ENCODE measurements at regions not wholly inside any gene's neighbourhood (a gene's known extent, or its start where the extent isn't known, plus 50 kb on each side); places are given as distances from the start of the nearest gene placed in this dataset.

DNA sequence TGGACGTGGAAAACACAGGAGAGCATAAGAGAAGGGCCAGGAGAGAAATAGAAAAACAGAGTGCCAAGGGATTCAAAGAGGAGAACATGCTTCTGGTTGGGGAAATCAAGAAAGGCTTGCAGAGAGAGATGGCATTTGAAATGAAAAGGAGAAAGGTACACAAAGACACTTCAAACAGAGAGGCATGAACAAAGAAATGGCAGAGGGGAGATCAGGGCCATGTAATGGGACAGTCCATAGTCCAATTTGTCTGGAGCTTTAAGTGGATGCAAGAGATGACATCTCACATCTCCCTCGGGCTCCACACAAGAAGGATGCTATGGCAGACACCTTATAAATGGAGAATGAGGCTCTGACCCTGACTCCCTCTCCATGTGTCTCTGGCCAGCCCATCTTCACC, 331.1 kb downstream of the MLLT3 start:
- DNase-seq (ENCODE audit: low spot score): no peak

DNA sequence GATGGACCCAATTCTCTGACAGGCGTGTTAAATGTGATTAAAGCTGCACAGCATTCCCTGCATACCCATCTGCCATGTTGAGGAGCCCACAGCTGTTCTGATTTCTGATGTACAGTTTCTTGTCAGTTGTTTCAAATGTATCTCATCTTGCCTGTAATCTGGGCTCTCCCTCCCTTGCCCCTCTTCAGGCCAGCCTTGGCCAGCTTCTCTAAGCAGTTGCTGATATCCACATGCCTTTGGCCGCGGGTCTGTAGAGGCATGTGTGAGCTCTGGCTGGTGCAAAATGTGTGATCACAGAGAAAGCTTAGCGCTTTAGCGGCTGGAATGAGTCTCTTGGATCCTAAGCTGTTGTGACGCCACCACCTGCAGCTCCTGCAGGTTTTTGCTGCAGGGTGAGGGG, 332.0 kb downstream of the MLLT3 start:
- DNase-seq (ENCODE audit: low spot score): no peak

DNA sequence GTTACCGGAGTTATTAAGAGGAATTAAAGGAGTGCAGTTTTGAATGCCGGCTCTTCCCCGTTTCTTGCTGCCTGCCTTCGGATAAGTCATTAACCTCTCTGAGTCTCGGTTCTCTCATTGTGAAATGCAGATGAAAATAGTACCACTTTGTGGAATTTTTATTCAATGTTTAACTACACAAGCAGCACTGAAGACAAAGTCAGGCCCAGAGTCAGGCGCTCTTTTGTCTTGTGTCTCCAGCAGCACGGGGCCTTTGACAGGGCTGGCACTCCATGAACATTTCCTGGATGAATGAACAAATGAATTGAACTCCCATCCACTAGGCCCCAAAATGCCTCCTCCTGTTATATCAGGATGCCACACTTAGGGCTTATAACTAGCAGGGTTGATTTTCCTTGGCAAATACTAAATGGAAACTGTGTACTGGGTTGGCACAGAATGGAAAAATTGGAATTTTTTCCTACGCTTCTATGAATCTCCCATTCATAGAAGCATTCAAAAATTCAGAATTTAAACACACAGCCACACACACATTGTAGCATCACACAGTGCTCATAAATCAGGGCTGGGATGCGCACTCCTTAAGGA, 332.8 kb downstream of the MLLT3 start:
- no peak for DNase-seq (ENCODE audit: low spot score)

DNA sequence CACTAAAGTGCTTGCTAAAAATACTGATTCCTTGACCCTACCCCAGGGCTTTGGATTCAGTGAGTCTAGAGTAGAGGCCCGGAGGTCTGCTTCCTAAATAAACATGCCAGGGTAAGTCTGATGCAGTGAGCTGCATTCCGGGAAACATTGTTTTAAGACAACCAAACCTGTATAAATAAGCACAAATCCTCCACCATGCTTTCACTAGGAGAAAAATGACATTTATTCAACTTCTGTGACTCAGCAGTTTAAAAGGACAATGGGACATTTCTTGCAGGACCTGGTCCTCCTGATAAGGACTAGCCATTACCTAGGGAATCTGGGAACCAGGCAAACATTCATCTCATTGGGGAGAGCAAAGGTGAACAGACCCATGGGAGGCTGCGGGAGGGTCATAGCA, 335.3 kb downstream of the MLLT3 start:
- no peak for DNase-seq (ENCODE audit: low spot score)

DNA sequence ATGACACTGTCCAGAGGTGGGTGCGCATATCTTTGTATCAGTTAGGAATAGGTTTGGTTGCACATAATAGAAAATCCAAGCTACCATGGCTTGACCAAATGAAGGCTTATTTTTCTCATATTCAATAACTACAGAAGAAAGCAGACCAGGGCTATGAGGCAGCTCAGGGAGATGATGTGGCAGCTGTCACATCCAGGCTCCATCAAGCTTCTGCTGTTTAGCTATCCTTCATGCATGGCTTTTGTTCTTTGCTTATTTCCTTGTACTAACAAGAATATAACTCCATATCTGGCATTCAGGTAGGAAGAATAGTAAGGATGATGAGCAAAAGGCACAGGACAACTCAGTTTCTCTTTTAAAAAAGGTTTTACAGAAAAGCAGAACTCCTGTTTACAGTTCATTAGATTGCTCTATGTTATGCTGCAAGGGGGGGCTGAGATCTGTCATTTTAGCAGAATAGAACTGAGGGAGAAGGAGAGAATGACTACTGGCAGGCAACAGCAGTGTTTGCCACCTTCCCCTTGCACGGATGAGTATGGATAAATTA, 336.1 kb downstream of the MLLT3 start:
- DNase-seq (ENCODE audit: low spot score): no peak

DNA sequence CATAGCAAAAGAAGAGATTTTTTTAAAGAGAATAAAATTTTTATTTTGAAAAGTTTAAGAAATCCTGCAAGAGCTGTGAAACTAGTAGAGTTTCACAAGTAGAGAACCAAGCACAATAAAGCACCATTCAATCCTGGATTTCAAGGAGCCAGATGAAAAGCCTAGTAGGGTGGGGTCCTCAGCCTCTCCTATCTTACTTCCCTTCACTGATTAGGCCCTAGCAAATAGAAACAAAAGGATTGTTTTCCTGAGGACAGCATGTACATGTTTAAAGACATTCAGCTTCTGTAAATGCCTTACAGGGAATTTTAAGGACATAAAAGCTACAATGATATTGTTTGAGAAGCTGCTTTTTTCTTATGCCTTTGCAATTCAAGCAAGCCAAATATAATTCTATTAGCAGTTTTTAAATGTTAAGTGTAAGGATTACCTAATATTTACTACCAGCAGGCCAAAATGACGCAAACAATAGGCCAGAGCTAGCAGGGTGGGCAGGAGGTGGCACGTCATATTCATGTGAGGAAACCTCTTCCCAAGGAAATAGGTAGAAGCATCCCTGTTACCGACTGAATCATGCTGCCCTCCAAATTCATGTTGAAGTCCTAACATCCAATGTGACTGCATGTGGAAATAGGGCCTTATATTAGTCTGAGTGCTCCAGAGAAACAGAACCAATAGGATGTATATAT, 337.6 kb downstream of the MLLT3 start:
- DNase-seq (ENCODE audit: low spot score): no peak

DNA sequence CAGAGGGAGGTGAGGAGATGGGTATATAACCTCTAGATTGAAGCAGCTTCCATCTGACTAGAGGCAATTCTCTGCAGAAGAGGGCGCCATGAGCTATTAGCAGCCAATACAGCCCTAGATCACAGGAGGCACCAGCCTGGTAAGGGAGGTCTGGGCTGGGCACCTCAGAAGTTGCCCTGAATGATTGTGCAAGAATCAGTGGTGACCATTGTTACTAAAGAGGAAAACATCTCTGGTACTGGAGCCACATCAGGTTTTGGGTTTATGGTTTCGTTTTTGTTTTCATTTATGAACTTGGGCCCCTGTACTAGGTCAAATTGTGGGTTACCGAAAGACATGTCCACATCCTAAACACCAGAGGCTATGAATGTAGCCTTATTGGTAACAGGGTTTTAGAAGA, 342.0 kb downstream of the MLLT3 start:
- DNase-seq (ENCODE audit: low spot score): no peak

DNA sequence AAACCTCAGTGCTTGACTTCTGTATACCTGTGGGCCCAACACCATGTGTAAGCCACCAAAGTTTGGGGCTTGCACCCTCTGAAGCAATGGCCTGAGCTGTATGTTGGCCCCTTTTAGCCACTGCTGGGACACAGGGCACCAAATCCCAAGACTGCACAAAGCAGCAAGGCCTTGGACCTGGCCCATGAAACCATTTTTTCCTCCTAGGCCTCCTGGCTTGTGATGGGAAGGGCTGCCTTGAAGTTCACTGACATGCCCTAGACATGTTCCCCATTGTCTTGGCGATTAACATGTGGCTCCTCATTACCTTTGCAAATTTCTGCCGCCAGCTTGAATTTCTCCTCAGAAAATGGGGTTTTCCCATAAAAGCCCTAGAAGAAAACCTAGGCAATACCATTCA, 345.5 kb downstream of the MLLT3 start:
- DNase-seq (ENCODE audit: low spot score): no peak

DNA sequence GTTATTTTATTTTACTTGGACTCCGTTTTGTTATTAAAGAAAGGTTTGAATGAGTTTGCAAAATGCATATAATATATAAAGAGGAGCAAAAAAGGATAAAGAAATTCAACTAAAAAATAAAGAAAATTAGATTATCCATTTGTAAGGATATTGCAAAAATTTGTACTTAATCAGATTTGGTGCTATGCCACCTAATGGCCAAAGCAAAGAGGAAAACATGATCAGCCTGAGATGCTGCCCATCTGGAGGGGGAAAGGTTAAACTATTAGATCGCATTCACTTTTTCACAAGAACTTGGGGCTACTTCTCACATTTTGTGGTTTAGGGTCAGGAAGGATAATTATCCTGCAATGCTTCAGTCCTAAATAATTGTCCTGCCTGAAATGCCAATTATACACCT, 350.6 kb downstream of the MLLT3 start:
- no peak for DNase-seq (ENCODE audit: low spot score)

DNA sequence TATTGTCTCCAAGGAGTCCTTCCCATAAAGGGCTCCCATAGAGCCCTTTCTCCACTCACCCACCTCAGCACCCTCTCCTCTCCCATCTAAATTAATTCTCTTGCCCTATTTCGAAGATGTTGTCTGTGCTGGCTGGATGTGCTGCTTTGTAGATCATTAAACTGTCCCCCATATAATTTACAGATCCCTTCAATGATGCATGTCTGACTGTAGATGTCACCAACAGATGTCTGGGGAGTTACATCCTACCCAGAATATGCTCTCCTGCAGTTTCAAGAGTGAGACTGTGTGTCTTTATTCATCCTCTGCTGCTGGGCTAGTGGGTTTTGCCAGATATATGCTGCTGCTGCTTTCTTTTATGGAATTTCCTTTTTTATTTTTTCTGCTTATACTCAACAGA, 351.2 kb downstream of the MLLT3 start:
- DNase-seq (ENCODE audit: low spot score): no peak

DNA sequence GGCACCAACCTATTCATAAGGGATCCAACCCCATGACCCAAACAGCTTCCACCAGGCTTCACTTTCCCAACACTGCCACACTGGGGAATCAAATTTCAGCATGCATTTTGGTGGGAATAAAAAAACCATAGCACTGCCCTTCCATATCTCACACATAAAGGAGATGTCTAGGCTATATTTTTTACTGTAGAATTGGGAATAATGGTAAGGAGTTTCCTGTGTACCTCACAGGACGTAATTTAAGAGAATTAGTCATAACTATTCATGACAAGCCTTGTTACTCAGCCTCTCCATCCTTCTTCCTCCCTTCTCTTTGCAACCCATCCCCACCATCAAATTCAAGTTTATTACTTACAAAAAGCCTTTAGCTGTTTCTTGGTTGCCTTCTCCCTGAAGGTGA, 352.1 kb downstream of the MLLT3 start:
- DNase-seq (ENCODE audit: low spot score): peak; percentile 23

DNA sequence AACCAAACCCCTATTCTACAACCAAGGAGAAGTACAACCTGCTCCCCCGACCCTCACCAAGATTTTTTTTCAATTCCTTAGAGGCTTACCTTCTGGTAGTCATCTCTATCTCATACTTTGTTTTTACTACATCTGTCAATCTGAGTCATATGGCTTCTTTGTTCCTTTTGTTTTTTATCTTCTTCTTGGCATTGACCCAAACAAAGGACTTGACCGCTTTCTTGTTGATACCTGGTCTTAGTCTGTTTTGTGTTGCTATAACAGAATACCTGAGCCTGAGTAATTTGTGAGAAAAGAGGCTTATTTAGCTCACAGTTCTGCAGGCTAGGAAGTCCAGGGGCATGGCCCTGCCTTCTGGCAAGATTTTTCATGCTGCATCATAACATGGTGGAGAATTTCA, 352.7 kb downstream of the MLLT3 start:
- no peak for DNase-seq (ENCODE audit: low spot score)

DNA sequence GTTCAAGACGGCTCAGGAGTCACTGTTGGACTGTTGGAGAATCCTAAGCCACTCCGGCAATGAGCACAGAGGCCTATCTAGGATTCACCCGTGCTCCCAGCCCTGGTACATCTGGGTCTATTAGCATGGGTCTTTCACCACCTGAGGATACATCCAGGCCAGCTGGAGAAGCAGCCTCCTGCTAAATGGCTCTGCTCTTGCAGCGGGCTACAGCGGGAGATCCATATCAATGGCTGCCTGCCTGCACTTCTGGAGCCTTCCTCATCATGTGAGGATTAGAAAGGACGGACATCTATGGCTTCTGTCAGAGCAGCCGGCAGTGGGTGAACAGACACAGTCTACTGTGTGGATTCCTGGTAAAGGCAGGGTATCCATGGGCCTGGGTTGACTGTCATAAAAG, 357.4 kb downstream of the MLLT3 start:
- no peak for DNase-seq (ENCODE audit: low spot score)

DNA sequence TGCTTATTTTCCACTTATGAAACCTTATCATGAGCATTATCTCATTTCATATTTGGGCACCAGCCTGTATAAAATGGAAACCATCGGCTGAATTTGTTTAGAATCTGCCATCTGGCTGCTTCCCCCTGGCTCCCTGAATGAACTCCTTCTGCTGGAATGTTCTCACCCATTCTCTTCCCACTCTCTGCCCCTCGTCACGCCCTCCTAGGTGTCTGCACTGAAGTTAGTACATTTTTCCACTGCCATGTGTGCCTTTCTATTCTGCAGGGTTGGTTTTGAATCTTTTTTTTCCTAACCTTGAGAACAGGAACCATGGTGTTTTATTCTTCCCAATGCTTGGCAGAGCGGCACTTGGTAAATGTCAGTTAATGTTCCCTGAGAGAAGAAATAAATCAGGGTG, 359.7 kb downstream of the MLLT3 start:
- DNase-seq (ENCODE audit: low spot score): no peak

DNA sequence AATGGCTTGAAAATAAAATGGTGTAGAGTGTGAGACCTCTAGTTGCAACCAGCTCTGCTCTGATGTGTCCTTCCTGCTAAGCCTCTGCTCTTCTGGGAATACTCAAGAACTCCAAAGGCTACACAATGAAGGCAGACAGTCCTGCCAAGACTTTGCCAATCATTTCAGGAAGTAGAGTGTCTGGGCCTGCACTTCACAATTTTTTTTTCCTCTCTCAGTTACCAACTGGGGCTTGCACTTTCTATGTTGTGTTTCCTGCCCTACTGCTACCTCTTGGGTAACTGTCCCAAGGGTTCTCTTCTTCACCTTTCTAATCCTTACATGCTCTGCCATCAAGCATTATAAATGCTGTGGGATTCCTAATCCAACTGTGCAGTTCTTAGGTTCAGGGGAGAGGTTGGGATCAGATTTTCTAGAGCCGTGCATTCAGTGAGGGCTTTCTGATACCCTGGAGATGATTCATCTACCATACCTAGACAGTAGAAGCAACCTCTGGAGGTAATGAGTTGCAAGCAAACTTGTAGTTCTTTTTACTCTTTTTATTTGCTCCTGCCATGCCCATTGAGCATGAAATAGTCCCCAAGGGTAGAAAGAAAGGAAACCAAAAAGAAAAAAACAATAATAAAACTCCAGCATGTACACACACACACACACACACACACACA, 365.9 kb downstream of the MLLT3 start:
- no peak for DNase-seq (ENCODE audit: low spot score)

DNA sequence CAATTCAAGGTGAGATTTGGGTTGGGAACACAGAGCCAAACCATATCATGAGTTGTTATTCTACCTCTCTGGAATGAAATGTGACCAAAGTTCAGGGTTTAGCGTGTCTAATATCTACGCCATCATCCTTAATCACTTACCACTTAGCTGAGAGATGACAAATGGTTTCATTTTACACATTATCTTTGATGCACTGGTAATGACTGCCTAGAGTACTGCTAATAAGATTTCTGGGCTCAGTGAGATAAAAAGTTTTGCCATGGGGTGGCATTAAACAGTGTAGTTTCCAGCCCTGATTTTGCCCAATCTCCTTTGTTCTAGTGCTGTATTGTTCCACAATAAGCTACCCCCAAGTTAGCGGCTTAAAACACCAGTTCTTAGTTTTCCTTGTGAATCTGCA, 367.2 kb downstream of the MLLT3 start:
- DNase-seq (ENCODE audit: low spot score): no peak

DNA sequence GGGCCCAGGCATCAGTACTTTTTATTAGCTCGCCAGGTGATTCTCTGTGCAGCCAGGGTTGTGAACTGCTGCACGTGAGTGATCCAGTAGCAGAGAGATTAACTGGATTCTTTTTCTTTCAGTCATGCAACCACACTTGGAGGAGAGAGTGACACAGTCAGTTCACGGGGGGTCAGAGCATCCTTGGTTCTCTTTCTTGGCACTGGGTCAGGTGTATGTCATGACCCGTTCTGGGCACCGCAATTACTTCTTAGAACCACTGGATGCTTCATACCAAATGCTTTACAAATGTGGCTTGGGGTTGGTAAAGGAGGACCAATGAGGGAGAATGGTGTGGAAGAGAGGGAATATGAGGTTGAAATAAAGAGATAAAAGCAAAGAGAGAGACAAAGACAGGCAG, 368.7 kb downstream of the MLLT3 start:
- DNase-seq (ENCODE audit: low spot score): no peak

DNA sequence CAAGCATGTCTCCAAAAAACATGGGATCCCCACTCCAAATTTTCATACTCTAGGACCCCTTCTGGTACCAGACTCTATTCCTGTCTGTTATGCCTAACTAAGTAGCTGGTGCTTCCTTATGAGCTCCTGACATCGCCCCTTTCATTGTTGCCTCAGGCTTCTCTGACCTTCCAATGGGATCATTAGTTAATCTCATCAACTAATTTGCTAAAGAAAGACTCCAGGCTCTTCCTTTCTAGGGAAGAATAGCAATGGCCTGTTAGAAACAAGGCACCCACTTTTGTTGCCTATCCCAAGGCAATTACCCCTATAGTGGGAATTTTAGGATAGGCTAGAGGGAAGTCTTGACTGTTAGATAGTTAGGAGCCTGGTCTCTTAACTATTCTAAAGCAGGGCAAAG, 369.5 kb downstream of the MLLT3 start:
- no peak for DNase-seq (ENCODE audit: low spot score)

DNA sequence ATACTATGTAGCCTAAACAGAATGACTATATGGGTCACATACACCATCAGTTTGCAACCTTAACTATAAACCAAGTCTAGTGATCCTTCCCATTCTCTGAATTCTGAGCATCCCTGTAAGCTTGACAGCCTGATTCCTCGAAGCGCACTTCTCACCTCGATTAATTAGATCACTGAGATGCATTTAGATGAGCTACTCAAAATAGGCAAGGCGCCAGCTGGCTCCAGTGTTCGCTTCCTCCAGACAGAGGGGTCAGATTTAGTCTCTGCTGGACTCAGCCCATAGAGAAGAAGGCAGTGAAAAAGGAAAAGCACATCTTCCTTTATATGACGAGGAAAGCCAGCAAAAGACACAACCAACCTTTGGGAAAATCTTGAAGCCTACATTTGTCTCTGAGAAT, 371.5 kb downstream of the MLLT3 start:
- DNase-seq (ENCODE audit: low spot score): no peak

DNA sequence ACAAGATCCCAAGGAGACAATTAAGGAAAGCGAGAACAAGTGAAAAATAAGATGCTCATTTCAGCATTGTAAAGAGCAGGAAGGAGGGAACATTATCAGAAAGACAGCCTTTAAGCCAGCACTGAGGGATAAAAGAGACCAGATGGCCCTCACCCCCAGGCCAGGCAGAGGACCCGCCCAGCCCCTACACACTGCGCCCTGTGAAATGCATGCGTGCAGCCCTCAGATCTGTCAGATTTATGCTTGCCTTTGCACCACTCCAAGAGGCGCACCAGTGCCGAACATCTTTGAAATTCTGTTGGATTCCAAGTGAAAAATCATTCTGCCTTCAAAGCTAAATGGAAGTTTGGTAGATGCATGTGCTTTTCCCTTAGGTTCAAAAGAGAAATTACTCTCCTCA, 378.0 kb downstream of the MLLT3 start:
- no peak for DNase-seq (ENCODE audit: low spot score)

DNA sequence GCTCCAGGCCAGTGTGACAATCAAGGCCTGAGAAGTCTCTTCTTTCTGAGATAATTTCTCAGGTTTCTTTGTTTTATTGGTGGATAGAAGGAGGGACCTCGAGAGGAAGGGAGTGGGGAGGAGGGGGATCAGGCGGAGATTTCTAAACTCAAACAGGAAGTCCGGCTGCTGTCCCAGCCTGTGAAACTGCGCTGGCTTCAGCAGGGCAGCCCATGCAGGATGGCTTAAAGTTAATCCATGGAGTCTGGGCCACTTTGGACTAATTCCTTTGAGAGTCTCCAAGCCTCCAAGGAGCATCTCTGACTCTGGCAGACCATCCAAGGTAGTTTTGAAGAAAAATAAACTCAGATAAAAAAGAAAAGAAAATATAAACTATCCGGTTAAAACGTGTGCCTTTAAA, 378.5 kb downstream of the MLLT3 start:
- DNase-seq (ENCODE audit: low spot score): no peak

DNA sequence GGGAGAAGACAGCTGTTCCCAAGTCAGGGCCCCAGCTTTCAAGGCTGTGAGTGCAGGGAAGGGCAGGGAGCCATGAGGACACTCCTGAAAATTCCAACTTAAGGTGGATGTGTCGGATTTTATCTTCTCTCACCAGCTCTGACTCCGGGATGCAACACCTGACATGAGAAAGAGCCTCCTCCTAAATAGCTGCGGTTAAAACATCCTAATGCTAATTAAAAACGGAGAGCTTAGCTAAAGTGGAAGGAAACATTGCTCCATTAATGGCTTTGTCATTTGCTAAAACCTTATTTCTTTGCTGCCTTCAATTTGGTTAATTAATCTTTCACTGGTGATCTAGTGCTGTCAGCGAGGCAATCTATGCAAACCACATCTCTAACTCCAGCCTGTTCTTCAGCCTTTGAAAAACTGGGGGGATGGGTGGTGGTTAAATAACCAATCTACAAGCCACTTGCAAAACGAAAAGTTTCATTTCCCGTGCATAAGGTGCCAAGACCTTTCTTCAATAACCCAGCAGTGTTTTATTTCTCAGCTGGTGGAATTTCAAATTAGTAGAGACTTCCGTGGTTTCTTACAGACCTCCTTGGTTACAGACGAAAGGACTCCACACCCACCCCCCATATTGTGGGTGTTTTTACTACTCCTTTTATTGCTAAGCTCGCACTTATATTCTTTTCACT, 379.6 kb downstream of the MLLT3 start:
- no peak for DNase-seq (ENCODE audit: low spot score)

DNA sequence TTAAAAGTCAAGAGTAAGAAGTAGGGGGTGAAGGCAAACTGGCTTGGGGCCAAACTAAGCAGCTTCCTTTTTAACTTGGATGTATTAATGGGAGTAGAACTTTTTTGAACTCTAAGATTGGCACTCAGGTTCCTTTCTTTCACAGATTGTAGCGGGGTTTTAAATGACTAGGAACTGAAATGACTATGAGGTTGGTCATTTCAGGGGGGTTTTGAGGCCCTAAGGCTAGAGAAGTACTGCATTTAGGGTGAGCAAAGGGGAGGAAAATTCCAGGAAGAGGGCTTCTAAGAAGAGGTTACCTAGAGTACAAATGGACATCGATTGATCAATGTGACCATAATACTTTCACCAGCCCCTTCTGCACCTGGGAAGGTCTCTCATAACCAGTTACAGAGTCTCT, 381.8 kb downstream of the MLLT3 start:
- no peak for DNase-seq (ENCODE audit: low spot score)
